Stimulated activated CD4-positive, alpha-beta T cell treated with anti-CD3 and anti-CD28 coated beads, TNF-alpha, amount 100 ng/mL, for 1 hour (primary cell): ENCODE measurements at regions not wholly inside any gene's neighbourhood (a gene's known extent, or its start where the extent isn't known, plus 50 kb on each side); places are given as distances from the start of the nearest gene placed in this dataset.
"Not testable (repeated sequence)": the region's sequence is repeated elsewhere in the genome, so short reads cannot be mapped to it uniquely, and the experiment has no call there.

Experiments
- DNase-seq, 3 donors: peaks; one replicate each; pipeline ENCODE4 v3.0.0-alpha.2; 2020; ENCODE audit warnings: low read depth in 3 of 3, low spot score in 1 of 3

- no peak for DNase-seq
These were observed 197.4 kb upstream of the PRSS16 start for GRCh38 chr6:27049863-27050781.

GRCh38 chr6:27052082-27052730, 195.3 kb upstream of the PRSS16 start:
- not testable (repeated sequence) for DNase-seq

- DNase-seq: no peak
These were observed 194.8 kb upstream of the PRSS16 start for GRCh38 chr6:27052731-27053082.

- DNase-seq: no peak
These were observed 193.8 kb upstream of the PRSS16 start for GRCh38 chr6:27053738-27054137.

GRCh38 chr6:27056615-27057014, 190.9 kb upstream of the PRSS16 start:
- DNase-seq: no peak

- no peak for DNase-seq
These were observed 187.7 kb upstream of the PRSS16 start for GRCh38 chr6:27059621-27060425.

GRCh38 chr6:27061235-27061993, 186.1 kb upstream of the PRSS16 start:
- no peak for DNase-seq

GRCh38 chr6:27062755-27063154, 184.7 kb upstream of the PRSS16 start:
- no peak for DNase-seq

GRCh38 chr6:27065183-27065582, 182.3 kb upstream of the PRSS16 start:
- no peak for DNase-seq

GRCh38 chr6:27066381-27066780, 181.1 kb upstream of the PRSS16 start:
- no peak for DNase-seq

GRCh38 chr6:27066802-27067201, 180.7 kb upstream of the PRSS16 start:
- DNase-seq: no peak

GRCh38 chr6:27073441-27073840, 174.1 kb upstream of the PRSS16 start:
- no peak for DNase-seq

GRCh38 chr6:27076116-27076515, 171.4 kb upstream of the PRSS16 start:
- DNase-seq: no peak

- no peak for DNase-seq
These were observed 168.7 kb upstream of the PRSS16 start for GRCh38 chr6:27078734-27079357.

- no peak for DNase-seq
These were observed 166.3 kb upstream of the PRSS16 start for GRCh38 chr6:27081188-27081587.

- DNase-seq: no peak
These were observed 165.6 kb upstream of the PRSS16 start for GRCh38 chr6:27081931-27082330.

GRCh38 chr6:27088068-27088467, 159.4 kb upstream of the PRSS16 start:
- no peak for DNase-seq

- DNase-seq: no peak
These were observed 155.7 kb upstream of the PRSS16 start for GRCh38 chr6:27091661-27092315.

- no peak for DNase-seq
These were observed 155.2 kb upstream of the PRSS16 start for GRCh38 chr6:27092316-27092692.

GRCh38 chr6:27095914-27096313, 151.6 kb upstream of the PRSS16 start:
- no peak for DNase-seq
